GM21367 (cell line): ENCODE measurements at regions not wholly inside any gene's neighbourhood (a gene's known extent, or its start where the extent isn't known, plus 50 kb on each side); places are given as distances from the start of the nearest gene placed in this dataset.
"Not testable (repeated sequence)": the region's sequence is repeated elsewhere in the genome, so short reads cannot be mapped to it uniquely, and the experiment has no call there.

ENCODE experiments used
- ATAC-seq: cut with Tn5 transposase; IDR thresholded peaks from one replicate; pipeline ENCODE4 v1.9.1; 2021; ENCODE audit not compliant: unreplicated experiment

DNA sequence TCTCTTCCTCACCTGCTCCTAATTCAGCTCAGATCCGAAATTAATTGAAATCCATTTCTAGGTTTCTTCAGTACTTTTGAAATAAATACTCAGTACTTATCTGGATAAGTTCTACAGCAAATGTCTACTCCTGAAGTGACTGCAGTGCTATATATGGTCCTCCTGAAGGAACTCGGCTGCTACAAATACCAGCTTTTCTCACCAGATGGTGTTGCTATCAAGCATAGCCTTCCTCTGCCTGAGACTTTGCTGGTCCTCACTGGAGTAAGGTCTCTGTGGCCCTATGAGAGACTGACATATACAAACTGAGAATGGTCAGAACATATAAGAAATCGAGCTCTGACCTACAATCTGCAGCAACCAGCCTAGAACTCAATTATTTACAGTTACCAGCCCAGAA lies 161.6 kb downstream of the NDFIP2 start:
- ATAC-seq = no peak

DNA sequence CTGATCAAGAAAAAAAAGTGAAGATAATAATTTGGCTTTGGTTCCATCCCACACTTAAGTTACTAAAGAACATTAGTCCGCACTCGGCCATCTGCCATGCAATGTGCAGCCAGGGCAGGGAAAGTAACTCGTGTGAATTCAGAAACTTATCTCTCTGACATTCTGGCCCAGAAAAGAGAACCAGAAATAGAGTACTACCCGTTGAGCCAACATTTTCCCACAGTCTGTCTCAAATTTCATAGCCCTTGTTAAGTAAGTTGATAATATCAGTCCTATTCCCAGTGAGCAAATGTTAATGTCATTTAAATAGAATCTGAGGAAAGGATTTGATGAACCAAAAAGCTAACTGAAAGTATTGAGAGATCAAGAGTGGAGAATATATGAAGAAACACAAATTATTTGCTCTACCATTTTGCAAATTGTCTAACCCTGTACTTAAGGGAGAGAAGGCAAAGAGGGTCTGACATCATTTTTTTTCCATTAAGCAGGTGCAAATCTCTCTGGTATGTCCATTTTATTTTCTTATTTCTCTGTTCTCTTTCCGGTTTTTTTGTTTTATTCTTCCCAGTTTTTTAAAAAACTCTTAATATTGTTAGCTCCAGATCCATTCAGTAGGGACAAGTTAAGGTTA lies 156.3 kb downstream of the NDFIP2 start:
- no peak for ATAC-seq

DNA sequence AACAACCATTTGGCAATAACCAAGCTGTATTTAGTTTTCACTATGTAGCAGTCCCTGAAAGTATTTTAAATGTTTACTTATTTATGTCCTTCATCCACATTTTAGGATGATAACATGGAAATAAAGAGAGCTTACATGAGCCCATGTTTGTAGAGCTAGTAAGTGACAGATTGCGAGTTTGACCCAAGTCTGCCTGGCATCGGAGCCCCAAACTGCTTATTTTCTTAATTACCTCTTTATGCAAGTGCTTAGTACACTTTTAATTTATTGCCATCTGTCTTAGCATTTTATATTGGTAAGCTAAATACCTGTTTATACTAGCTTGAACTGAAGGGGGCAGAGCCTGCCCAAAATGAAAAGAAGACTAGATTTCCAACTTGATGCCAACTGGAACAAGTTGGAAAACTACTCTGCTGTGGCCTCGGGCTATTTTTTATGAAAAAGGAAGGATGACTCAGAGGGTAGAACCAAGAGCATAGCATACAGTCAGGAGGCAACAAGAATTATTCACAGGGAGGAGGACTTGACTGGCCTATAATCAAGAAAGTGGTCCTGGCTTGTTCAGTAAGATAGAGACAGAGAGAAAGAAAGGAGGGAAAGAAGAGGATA lies 150.2 kb downstream of the NDFIP2 start:
- no peak for ATAC-seq

DNA sequence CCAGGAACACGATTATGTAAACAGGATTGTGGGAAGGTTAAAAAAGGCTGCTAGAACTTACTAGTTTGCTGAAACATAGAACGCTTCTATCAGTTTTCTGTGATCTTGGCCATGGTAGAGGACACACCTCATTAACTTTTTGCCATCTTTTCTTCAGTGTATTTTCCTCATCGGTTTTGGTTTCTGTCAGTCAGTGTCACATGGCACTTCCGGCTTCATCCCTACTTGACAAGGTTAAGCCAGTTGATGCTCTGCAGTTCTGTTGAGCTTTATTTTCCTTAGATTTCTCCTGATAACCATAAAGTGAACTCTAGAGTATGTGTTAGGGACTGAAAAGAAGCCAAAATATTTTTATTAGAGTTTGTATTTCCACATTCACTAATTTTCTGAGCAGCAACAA lies 147.5 kb downstream of the NDFIP2 start:
- no peak for ATAC-seq

DNA sequence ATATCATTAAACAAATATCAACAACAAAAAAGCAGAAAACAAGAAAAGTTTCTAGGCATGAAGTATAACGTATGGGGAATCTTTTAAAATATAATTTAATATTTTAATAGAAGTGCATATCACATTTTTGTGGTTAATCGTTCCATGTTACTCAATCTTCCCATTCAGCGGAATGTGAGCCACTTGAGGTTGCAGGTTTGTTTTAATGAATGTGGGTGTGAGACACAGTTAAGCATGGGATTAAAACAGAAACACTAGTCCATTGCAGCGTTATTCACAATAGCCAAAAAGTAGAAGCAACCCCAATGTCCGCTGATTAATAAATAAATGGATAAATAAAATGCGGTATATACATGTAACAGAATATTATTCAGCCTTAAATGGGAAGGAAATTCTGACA lies 146.0 kb downstream of the NDFIP2 start:
- ATAC-seq = no peak

DNA sequence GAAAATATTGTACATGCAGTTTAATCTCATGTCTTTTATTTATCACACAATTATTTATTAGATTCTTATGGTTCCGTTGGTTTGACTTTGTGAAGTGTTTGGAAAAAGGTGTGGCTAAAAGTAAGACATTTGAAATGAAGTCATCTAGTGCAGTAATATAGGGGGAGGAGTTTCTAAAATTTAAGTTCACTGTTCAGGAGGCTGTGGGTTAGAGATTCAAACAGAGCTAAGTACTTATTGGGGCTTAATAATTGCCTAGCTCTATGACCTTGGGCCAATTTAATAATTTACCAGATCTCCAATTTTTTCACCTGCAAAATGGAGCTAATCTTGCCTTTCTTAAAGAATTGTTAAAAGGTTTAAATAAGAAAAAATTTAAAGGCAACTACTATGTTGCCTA lies 144.6 kb downstream of the NDFIP2 start:
- ATAC-seq = no peak

DNA sequence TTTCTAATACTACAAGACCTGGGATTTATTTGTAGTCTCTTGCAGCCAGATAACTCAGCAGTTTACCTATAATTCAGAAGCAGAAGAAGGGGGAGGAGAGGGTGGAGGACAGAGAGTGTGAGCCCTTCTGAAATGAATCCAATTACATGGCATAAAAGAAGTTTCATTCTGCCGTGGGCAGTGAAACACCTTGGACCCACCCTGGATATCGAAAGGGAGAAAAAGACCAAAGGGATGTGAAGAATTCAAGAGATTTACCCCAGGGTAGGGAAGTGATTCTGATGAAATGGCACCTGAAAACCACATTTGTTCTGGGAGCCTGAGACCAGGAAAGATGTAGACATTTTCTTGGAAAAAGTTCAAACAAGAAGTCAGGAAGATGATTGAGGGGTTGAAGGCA lies 140.9 kb downstream of the NDFIP2 start:
- no peak for ATAC-seq

DNA sequence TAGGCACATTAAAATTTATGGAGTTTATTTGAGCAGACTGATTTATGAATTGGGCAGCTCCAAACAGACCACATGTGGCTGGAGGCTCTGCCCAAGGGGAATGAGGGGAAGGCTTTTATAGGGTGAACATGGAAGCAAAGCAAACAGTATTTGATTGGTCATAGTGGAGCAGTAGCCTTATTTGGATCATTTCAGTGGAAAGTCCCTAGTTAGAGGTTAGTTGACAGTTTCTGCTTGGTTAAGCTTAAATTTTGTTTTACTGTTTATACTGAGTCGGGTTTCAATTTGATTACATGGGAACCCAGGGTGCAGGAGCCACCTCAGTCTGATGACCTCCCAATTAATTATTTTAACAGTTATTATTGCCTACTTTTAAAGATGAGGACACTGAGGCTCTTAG lies 140.5 kb downstream of the NDFIP2 start:
- ATAC-seq = no peak

DNA sequence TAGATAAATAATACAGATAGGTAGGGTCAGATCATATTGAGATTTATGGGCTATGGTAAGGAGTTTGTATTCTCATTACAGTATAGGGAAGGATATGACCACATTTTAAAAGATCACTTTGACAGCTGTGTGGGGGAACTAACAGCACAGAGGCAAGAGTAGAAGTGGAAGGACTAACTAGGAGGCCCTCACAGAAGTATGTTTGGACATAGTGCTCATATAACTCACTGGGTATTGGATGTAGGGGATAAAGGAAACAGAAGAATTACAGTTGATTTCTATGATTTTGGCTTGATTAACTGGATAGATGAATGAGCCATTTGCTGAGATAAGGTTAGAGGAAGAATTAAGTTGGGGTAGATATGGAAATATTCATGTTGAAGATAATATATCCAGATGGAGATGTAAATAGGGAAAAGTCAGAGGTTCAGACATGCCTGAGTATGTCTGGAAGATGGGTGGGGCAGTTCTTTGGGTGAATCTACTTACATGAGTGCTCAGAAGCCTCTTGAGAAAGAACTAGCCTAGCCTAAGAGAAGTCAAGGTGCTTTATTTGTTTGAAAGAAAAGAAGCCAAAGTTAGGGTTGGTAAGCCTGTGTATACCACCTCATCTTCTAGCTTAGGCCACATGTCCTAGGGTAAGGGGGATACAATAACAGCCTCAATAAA lies 133.4 kb downstream of the NDFIP2 start:
- ATAC-seq = no peak

DNA sequence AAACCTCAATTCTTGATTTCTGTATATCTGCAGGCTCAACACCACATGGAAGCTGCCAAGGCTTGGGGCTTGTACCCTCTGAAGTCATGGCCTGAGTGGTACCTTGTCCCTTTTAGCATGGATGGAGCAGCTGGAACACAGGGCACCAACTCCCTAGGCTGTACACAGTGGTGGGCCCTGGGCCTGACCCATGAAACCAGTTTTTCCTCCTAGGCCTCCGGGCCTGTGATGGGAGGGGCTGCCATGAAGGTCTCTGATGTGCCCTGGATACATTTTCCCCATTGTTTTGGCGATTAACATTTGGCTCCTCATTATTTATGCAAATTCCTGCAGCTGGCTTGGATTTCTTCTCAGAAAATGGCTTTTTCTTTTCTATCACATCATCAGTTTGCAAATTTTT lies 131.6 kb downstream of the NDFIP2 start:
- no peak for ATAC-seq

DNA sequence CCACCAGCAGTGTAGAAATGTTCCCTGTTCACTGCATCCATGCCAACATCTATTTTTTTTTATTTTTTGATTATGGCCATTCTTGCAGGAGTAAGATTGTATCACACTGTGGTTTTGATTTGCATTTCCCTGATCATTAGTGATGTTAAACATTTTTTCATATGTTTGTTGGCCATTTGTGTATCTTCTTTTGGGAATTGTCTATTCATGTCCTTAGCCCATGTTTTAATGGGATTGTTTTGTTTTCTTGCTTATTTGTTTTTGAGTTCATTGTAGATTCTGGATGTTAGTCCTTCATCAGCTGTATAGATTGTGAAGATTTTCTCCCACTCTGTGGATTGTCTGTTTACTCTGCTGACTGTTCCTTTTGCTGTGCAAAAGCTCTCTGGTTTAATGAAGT lies 126.9 kb downstream of the NDFIP2 start:
- not testable (repeated sequence) for ATAC-seq
